Osteoblast (primary cell): ENCODE measurements at regions not wholly inside any gene's neighbourhood (a gene's known extent, or its start where the extent isn't known, plus 50 kb on each side); places are given as distances from the start of the nearest gene placed in this dataset.

ENCODE experiments used
- DNase-seq: peaks from one replicate; pipeline ENCODE4 v3.0.0; 2011; ENCODE audit warnings: low spot score, mixed read lengths; ENCODE audit not compliant: insufficient read length; ENCODE audit errors: missing footprints
- H2AFZ ChIP-seq: 2 replicates; pipeline ENCODE4 v1.6.0; 2011; ENCODE audit warnings: mild to moderate bottlenecking, low read length
- H3K27ac ChIP-seq: 2 replicates; pipeline ENCODE4 v1.5.1; 2011; ENCODE audit warnings: mild to moderate bottlenecking, low read depth, low read length, moderate library complexity
- H3K27me3 ChIP-seq: 2 replicates; pipeline ENCODE4 v1.6.0; 2012; ENCODE audit warnings: mild to moderate bottlenecking, control low read depth, inconsistent platforms, low read length, moderate library complexity; ENCODE audit not compliant: insufficient read depth
- H3K36me3 ChIP-seq: 2 replicates; pipeline ENCODE4 v1.5.1; 2011; ENCODE audit warnings: mild to moderate bottlenecking, low read length, control low read depth, moderate library complexity; ENCODE audit not compliant: insufficient read depth
- H3K4me1 ChIP-seq: 2 replicates; pipeline ENCODE4 v1.5.1; 2011; ENCODE audit warnings: mild to moderate bottlenecking, low read length, control low read depth, moderate library complexity; ENCODE audit not compliant: insufficient read depth
- H3K4me2 ChIP-seq: 2 replicates; pipeline ENCODE4 v1.6.0; 2011; ENCODE audit warnings: mild to moderate bottlenecking, low read length; ENCODE audit not compliant: insufficient read depth
- H3K4me3 ChIP-seq: fragments of 200-600 bp; sonication (generic); 3 replicates; pipeline ENCODE4 v1.5.1; 2012; ENCODE audit warnings: mild to moderate bottlenecking, low read length, inconsistent platforms; ENCODE audit not compliant: insufficient read depth
- H3K79me2 ChIP-seq: 2 replicates; pipeline ENCODE4 v1.6.0; 2012; ENCODE audit warnings: mild to moderate bottlenecking, low read length, control low read depth, inconsistent platforms; ENCODE audit not compliant: insufficient read depth
- H3K9me3 ChIP-seq: 2 replicates; pipeline ENCODE4 v1.5.1; 2011; ENCODE audit warnings: low read depth, low read length, control low read depth
- H4K20me1 ChIP-seq: 2 replicates; pipeline ENCODE4 v1.6.0; 2012; ENCODE audit warnings: mild to moderate bottlenecking, low read length, control low read depth; ENCODE audit not compliant: insufficient read depth
- TF ChIP-seq, protein P1 (sequence below): IDR thresholded peaks from 2 replicates; pipeline ENCODE4 v1.5.1; 2011; ENCODE audit warnings: mild to moderate bottlenecking, low read depth, low read length, moderate library complexity; ENCODE audit errors: extremely low read depth

DNA sequence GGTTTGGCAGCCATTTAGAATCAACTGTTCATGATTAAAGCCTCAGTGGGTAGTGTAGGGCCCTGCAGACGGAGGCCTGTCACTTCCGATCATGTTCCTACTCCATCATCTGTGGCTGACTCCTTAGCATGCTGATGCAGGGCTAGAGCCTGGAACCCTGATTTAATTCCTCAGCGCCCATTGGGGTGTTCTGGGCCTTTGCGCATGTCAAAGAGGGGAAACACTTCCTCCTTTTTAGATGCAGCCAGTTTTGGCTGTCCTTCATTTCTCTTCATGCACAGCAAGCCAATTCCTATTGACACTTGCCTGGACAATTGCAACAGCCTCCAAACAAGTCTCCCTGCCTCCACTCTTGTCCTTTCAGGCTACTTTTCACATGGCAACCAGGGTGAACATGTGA, 51.9 kb upstream of the MAGEA4 start:
- Histone ChIP-seq H3K4me3 (no peak overlapping the region), H3K27me3 (no peaks in the 10 kb centered on the region), H3K79me2 (no peaks in the 10 kb centered on the region), H3K4me2 (no peak overlapping the region), H4K20me1 (no peaks in the 10 kb centered on the region), H3K9me3 (no peaks in the 10 kb centered on the region), H2AFZ (no peak overlapping the region), H3K27ac (no peak overlapping the region), H3K4me1 (no peaks in the 10 kb centered on the region), H3K36me3 (no peaks in the 10 kb centered on the region)
- no peak for DNase-seq
- TF ChIP-seq, protein P1, sequence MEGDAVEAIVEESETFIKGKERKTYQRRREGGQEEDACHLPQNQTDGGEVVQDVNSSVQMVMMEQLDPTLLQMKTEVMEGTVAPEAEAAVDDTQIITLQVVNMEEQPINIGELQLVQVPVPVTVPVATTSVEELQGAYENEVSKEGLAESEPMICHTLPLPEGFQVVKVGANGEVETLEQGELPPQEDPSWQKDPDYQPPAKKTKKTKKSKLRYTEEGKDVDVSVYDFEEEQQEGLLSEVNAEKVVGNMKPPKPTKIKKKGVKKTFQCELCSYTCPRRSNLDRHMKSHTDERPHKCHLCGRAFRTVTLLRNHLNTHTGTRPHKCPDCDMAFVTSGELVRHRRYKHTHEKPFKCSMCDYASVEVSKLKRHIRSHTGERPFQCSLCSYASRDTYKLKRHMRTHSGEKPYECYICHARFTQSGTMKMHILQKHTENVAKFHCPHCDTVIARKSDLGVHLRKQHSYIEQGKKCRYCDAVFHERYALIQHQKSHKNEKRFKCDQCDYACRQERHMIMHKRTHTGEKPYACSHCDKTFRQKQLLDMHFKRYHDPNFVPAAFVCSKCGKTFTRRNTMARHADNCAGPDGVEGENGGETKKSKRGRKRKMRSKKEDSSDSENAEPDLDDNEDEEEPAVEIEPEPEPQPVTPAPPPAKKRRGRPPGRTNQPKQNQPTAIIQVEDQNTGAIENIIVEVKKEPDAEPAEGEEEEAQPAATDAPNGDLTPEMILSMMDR = no peak
